Activated CD4-positive, alpha-beta T cell treated with anti-CD3 and anti-CD28 coated beads for 24 hours (primary cell): ENCODE measurements at regions not wholly inside any gene's neighbourhood (a gene's known extent, or its start where the extent isn't known, plus 50 kb on each side); places are given as distances from the start of the nearest gene placed in this dataset.
"Not testable (repeated sequence)": the region's sequence is repeated elsewhere in the genome, so short reads cannot be mapped to it uniquely, and the experiment has no call there.

Experiments used
- DNase-seq, 2 donors: peaks; one replicate each; pipeline ENCODE4 v3.0.0-alpha.2; 2020; ENCODE audit warnings: low read depth in 2 of 2

DNA sequence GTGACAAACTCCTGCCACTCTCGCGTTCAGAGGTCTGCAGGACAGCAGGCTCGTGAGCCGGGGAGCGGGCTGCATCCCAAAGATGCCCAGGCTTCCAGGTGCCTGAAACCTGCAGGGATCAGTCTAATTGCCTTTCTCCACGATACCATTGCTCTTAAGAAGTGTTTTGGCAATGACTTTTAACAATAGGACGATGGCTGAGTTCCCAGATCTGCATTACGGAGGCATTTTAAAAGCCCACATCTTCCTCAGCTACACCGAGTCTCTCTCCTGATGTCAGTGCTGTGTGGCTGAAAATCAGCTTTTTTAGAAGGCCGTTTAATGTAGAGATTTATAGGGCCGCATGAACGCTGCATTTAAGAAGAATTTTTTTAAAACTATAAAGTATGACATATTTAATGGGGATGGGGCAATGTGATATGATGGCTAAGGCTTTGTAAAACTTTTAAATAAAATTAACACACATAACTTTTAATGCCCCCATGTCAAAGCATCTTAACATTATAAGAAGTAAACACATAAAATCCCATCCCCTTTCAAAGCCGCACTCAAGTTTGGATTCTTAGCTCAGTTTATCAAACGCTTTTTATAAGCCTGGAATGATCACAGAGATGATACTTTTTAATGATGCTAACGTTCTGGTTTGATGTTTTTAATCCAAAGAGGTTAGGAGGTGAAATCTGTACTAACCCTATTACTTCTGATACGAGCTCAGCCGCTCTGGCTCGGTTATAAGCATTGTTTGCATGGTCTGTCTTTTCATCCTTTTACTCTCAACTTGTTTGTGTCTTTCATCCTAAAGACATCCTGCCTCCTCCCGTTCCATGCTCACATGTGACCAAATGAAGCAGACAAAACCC, 386.0 kb downstream of the SMOC2 start:
- DNase-seq = no peak

DNA sequence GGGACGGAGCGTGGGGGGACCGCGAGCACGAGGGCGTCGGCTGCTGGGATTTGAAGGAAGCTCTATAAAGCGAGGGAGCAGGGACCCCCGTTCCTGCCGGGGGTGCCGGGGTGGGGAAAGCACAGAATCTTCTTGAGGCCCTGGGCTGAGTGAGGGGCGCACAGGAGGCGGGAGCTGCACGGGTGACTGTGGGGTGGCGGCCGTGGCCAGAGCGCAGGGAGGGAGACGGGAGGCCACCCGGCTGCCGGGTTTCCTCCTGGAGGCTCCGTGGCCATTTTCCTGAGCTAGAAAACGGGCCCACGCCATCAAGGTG, 385.1 kb downstream of the SMOC2 start:
- no peak for DNase-seq

- DNase-seq = no peak
Observed at GRCh38 chr6:168825226-168826077, 384.5 kb downstream of the SMOC2 start.

GRCh38 chr6:168823397-168824212, 382.6 kb downstream of the SMOC2 start:
- no peak for DNase-seq

GRCh38 chr6:168822376-168822775, 381.4 kb downstream of the SMOC2 start:
- no peak for DNase-seq

DNA sequence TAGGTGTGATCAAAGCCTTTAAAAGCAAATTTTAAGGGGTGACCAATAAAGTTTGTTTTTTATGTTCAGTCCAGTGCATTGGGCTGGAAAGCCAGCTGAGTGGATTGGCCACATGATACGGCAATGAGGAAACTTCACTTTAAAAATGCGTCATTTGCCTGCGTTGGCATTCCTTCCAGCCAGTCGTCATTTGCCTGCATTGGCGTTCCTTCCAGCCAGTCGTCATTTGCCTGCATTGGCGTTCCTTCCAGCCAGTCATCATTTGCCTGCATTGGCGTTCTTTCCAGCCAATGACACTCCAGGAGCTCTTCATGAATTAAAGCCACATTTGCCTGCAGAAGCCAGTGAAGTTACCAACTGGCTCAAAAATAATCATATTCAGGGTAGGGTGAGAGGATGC, 378.6 kb downstream of the SMOC2 start:
- no peak for DNase-seq

DNA sequence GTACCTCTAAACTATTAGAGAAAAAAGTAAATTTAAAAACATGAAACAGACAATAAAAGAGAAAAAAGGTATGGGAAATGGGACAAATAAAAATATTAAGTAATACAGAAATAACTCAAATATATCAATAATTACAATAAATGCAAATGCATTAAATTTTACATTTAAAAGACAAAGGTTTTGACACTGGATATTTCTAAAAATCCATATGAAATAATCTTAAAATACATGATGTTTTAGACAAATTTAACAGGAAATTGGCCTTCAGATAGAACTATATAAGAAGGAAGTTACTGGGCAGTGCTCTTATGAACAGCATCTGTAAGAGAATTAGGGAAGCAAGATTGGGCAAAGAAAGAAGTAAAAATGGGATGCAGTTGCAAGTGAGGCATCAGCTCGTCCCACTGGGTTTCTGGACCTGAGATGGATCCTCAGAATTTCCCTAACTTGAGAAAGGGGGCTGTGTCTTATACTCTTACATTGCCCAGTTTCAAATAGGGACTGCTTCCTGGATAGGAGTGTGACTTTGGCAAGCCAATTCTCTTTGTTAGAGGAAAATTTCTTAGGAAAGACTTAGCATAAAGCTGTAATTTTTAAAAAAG, 376.7 kb downstream of the SMOC2 start:
- DNase-seq = no peak

GRCh38 chr6:168815229-168815628, 374.2 kb downstream of the SMOC2 start:
- DNase-seq = no peak

DNA sequence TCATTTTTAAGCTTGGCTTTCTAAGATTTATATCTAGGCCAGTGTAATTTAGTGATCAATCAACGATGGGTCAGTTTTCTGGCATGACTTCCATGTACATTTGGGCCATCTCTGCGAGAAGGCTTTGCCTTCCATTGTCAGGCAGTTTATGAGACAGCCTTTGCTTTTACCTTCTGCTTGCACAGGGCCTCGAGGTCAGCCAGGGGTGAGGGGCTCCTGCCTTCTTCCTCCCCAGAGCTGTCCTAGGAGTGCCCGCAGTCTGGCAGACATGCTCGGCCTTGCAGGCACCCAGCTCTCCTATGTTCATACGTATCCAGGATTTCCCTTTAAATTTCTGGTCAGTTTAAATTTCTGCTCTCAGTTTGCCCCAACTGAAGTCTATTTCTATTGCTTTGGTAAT, 367.2 kb downstream of the SMOC2 start:
- no peak for DNase-seq

DNA sequence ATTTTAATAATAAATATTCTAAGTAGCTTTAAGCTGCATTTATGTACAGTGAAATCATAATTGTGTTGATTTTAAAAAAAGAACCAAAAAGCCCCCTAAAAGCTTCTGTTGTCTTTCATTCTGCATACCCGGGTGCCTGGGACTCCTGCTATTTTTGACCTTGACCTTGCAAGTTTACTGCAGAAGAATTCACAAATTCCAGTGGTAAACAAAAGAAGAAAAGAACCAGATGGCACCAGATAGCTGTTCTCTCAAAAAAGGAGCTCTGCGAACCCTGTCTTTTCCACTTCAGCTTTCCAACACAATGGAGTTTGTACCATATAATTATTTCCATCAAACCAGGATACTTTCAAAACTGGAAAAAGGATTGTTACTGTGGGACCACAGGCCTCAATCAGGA, 363.3 kb downstream of the SMOC2 start:
- no peak for DNase-seq

DNA sequence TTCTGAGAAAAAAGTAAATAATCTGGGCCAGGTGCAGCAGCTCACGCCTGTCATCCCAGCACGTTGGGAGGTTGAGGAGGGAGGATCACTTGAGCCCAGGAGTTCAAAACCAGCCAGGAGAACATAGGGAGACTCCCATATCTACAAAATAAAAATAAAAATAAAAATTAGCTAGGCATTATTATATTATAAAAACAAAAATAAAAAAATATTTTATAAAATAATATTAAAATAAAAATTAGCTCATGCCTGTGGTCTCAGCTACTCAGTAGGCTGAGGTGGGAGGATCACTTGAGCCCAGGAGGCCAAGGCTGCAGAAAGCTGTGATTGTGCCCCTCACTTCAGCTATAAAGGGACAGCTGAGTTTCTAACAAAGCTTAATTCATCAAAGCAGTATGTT, 362.9 kb downstream of the SMOC2 start:
- no peak for DNase-seq

DNA sequence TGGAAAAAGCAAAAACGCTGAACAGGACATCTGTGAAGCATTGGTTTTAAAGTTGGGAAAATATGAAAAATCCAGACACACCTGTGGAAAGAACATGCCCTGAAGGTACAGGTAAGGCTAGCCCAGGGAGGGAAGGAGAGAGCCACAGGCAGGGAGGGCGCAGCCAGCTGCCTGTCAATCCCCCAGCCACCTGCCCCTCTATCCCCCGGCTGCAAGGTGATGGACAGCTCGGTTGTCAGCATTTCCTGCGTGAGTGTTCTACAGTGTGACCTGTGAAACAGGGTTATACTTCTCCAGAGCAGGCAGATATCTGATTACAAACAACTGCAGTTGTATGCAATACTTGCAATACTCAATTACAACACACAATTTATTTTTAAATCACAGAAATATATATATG, 358.1 kb downstream of the SMOC2 start:
- no peak for DNase-seq

DNA sequence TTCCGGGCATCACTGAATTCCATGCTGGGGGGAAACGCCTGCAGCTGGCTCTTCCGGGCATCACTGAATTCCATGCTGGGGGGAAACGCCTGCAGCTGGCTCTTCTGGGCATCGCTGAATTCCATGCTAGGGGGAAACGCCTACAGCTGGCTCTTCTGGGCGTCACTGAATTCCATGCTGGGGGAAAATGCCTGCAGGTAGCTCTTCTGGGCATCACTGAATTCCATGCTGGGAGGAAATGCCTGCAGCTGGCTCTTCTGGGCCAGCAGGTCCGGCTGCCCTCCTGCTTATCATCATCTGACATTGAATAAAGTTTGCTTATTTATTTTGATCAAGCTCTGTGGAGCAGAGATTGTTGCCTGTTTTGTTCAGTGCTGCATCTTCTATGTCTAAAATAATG, 355.1 kb downstream of the SMOC2 start:
- no peak for DNase-seq

GRCh38 chr6:168795611-168796010, 354.6 kb downstream of the SMOC2 start:
- DNase-seq = not testable (repeated sequence)

DNA sequence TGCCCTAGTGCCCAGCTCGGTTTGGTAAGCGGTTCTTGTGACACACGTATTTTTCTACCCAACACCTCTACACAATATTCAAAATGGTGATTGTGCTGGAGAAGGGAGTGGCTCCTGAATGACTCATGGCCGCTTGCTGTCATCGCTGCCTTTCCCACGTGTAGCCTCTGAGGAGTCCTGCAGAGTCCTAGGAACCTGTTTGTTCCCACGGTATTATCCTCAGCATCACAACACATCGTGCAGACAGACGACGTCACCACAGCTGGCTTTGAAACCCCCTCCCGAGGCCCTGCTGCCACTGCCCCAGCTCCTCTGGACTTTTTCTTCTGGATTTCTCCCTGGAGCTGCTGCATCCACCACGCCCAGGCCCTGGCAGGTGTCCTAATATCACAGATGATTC, 353.5 kb downstream of the SMOC2 start:
- DNase-seq = no peak

DNA sequence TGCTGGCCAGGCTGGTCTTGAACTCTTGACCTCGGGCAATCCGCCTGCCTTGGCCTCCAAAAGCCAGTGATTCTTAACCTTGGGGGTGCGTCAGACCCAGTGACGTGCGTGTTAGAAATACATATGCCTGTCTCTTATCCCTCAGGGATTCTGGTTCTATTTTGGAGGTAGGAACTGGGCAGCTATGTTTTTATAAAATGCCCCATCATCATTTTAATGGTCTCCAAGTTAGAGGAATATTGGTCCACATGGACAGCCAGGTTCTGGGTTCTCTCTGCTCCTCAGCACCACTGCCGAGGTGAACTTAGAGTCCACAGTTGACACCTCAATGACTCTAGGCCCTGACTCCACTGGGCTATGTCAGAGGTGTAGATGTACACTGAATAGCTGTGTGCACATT, 352.7 kb downstream of the SMOC2 start:
- no peak for DNase-seq

- no peak for DNase-seq
Observed at GRCh38 chr6:168791917-168792316, 350.9 kb downstream of the SMOC2 start.

GRCh38 chr6:168789699-168790098, 348.7 kb downstream of the SMOC2 start:
- no peak for DNase-seq

DNA sequence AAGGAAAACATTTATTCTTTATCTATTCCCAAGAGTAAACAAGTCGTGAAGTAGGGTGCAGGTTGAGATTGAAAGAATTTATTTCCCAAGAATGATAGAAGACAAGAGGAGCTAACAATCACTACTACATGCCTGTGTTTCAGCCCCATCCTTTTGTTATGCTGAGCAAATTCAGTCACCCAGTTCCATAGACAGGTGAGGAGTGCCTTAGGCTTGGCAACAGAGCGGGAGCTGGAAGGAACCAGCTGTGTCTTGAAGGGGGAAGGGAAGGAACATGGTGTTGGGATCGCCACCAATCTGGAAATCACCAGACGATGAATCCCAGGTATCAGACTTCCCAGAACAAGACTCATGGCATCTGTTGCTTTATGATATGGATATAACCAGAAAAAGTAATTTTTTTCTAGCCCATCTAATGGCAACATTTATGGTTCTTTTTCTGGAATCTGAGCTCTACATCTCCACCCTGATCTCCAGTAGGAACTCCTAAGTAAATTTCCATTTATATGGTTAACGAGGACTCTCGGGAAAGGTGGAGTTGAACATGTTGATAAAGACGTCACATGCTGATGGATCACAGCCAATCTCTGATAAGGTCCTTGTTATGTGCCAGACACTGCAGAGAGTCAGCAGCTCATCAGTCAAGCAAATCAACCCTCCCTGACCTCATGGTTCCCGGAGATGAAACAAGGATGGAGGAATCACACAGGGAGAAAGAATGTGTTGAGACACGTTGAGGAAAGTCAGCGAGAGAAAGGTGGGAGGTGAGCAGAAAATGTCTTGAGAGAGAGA, 344.9 kb downstream of the SMOC2 start:
- DNase-seq = no peak

- DNase-seq = no peak
Observed at GRCh38 chr6:168784426-168784825, 343.4 kb downstream of the SMOC2 start.

GRCh38 chr6:168783720-168784119, 342.7 kb downstream of the SMOC2 start:
- DNase-seq = no peak
